Epithelial cell of esophagus (primary cell): ENCODE measurements at regions not wholly inside any gene's neighbourhood (a gene's known extent, or its start where the extent isn't known, plus 50 kb on each side); places are given as distances from the start of the nearest gene placed in this dataset.
A peak's percentile ranks its signal among the peaks of the same experiment; 100 is the strongest.

Experiments
- DNase-seq: peaks from one replicate; pipeline ENCODE4 v3.0.0; 2010; ENCODE audit warnings: low read depth
- H3K4me3 ChIP-seq: 2 replicates; pipeline ENCODE4 v1.5.1; 2011; ENCODE audit warnings: mild to moderate bottlenecking, low read length, control low read depth
- CTCF ChIP-seq: IDR thresholded peaks from 2 replicates; pipeline ENCODE4 v1.5.1; 2011; ENCODE audit warnings: low read depth, mild to moderate bottlenecking, low read length, control low read depth, inconsistent platforms; ENCODE audit not compliant: insufficient read depth; ENCODE audit errors: missing control alignments

GRCh38 chr13:105219651-105220050 is 1315.8 kb downstream of the EFNB2 start:
- DNase-seq, result peak; percentile 5
- no peak overlapping the region for H3K4me3 ChIP-seq
- no peak for TF ChIP-seq CTCF

- peak; percentile 73 for DNase-seq
- peak; percentile 38 for TF ChIP-seq CTCF
- H3K4me3 ChIP-seq, result no peak overlapping the region
Measured at GRCh38 chr13:105213512-105213911, 1322.0 kb downstream of the EFNB2 start.

GRCh38 chr13:105207572-105208293 is 1327.7 kb downstream of the EFNB2 start:
- no peak overlapping the region for H3K4me3 ChIP-seq
- TF ChIP-seq CTCF, result no peak

GRCh38 chr13:105202354-105202753 is 1333.1 kb downstream of the EFNB2 start:
- peak; percentile 76 for TF ChIP-seq CTCF
- DNase-seq, result peak; percentile 47
- H3K4me3 ChIP-seq, result no peak overlapping the region

More at GRCh38 chr13:105207572-105208293, 1327.7 kb downstream of the EFNB2 start:
- no peak for DNase-seq

- H3K4me3 ChIP-seq, result no peak overlapping the region
- TF ChIP-seq CTCF, result no peak
- no peak for DNase-seq
Measured at GRCh38 chr13:105201351-105201750, 1334.1 kb downstream of the EFNB2 start.

- no peak for TF ChIP-seq CTCF
- no peak for DNase-seq
- H3K4me3 ChIP-seq, result no peak overlapping the region
Measured at GRCh38 chr13:105200181-105200580, 1335.3 kb downstream of the EFNB2 start.

- H3K4me3 ChIP-seq, result no peak overlapping the region
- peak; percentile 44 for DNase-seq
- no peak for TF ChIP-seq CTCF
Measured at GRCh38 chr13:105196052-105196451, 1339.4 kb downstream of the EFNB2 start.
